ENCODE measurements at regions not wholly inside any gene's neighbourhood (a gene's known extent, or its start where the extent isn't known, plus 50 kb on each side); places are given as distances from the start of the nearest gene placed in this dataset.

- Histone ChIP-seq H3K36me3 (ENCODE audit: control insufficient read depth, insufficient read depth, low read length) (no peaks in the 10 kb centered on the region), H3K9me3 (ENCODE audit: control insufficient read depth, insufficient read depth, low read length) (no peaks in the 10 kb centered on the region), H3K4me1 (ENCODE audit: control insufficient read depth, insufficient read depth, low read length) (no peaks in the 10 kb centered on the region), H3K9ac (ENCODE audit: low read depth, low read length) (no peak overlapping the region), H3K27ac (ENCODE audit: low read depth, low read length) (no peak overlapping the region), H3K4me3 (ENCODE audit: low read depth, low read length) (no peak overlapping the region), H3K27me3 (ENCODE audit: control insufficient read depth, insufficient read depth, low read length) (no peaks in the 10 kb centered on the region)
These were observed 321.5 kb downstream of the LRFN2 start for GRCh38 chr6:40265615-40266014.

- H3K36me3 ChIP-seq (ENCODE audit: control insufficient read depth, insufficient read depth, low read length): no peaks in the 10 kb centered on the region
- H3K4me1 ChIP-seq (ENCODE audit: control insufficient read depth, insufficient read depth, low read length): no peaks in the 10 kb centered on the region
- no peaks in the 10 kb centered on the region for H3K9me3 ChIP-seq (ENCODE audit: control insufficient read depth, insufficient read depth, low read length)
- no peak overlapping the region for H3K9ac ChIP-seq (ENCODE audit: low read depth, low read length)
- H3K27me3 ChIP-seq (ENCODE audit: control insufficient read depth, insufficient read depth, low read length): no peaks in the 10 kb centered on the region
- no peak overlapping the region for H3K27ac ChIP-seq (ENCODE audit: low read depth, low read length)
- no peak overlapping the region for H3K4me3 ChIP-seq (ENCODE audit: low read depth, low read length)
These were observed 323.2 kb downstream of the LRFN2 start for GRCh38 chr6:40263970-40264369.

GRCh38 chr6:40262363-40262762, 324.8 kb downstream of the LRFN2 start:
- Histone ChIP-seq H3K36me3 (ENCODE audit: control insufficient read depth, insufficient read depth, low read length) (no peaks in the 10 kb centered on the region), H3K4me3 (ENCODE audit: low read depth, low read length) (no peak overlapping the region), H3K9ac (ENCODE audit: low read depth, low read length) (no peak overlapping the region), H3K9me3 (ENCODE audit: control insufficient read depth, insufficient read depth, low read length) (no peaks in the 10 kb centered on the region), H3K27ac (ENCODE audit: low read depth, low read length) (no peak overlapping the region), H3K27me3 (ENCODE audit: control insufficient read depth, insufficient read depth, low read length) (no peaks in the 10 kb centered on the region), H3K4me1 (ENCODE audit: control insufficient read depth, insufficient read depth, low read length) (no peaks in the 10 kb centered on the region)

GRCh38 chr6:40258531-40258930, 324.3 kb upstream of the MOCS1 start:
- no peak overlapping the region for H3K4me3 ChIP-seq (ENCODE audit: low read depth, low read length)
- no peak overlapping the region for H3K27ac ChIP-seq (ENCODE audit: low read depth, low read length)
- no peaks in the 10 kb centered on the region for H3K4me1 ChIP-seq (ENCODE audit: control insufficient read depth, insufficient read depth, low read length)
- H3K9me3 ChIP-seq (ENCODE audit: control insufficient read depth, insufficient read depth, low read length): no peaks in the 10 kb centered on the region
- no peak overlapping the region for H3K9ac ChIP-seq (ENCODE audit: low read depth, low read length)
- H3K36me3 ChIP-seq (ENCODE audit: control insufficient read depth, insufficient read depth, low read length): no peaks in the 10 kb centered on the region
- no peaks in the 10 kb centered on the region for H3K27me3 ChIP-seq (ENCODE audit: control insufficient read depth, insufficient read depth, low read length)

GRCh38 chr6:40256831-40257230, 322.6 kb upstream of the MOCS1 start:
- H3K9me3 ChIP-seq (ENCODE audit: control insufficient read depth, insufficient read depth, low read length): no peaks in the 10 kb centered on the region
- H3K9ac ChIP-seq (ENCODE audit: low read depth, low read length): no peak overlapping the region
- H3K36me3 ChIP-seq (ENCODE audit: control insufficient read depth, insufficient read depth, low read length): no peaks in the 10 kb centered on the region
- no peak overlapping the region for H3K4me3 ChIP-seq (ENCODE audit: low read depth, low read length)
- H3K4me1 ChIP-seq (ENCODE audit: control insufficient read depth, insufficient read depth, low read length): no peaks in the 10 kb centered on the region
- no peaks in the 10 kb centered on the region for H3K27me3 ChIP-seq (ENCODE audit: control insufficient read depth, insufficient read depth, low read length)
- no peak overlapping the region for H3K27ac ChIP-seq (ENCODE audit: low read depth, low read length)

- Histone ChIP-seq H3K9ac (ENCODE audit: low read depth, low read length) (no peak overlapping the region), H3K36me3 (ENCODE audit: control insufficient read depth, insufficient read depth, low read length) (no peaks in the 10 kb centered on the region), H3K4me1 (ENCODE audit: control insufficient read depth, insufficient read depth, low read length) (no peaks in the 10 kb centered on the region), H3K9me3 (ENCODE audit: control insufficient read depth, insufficient read depth, low read length) (no peaks in the 10 kb centered on the region), H3K27ac (ENCODE audit: low read depth, low read length) (no peak overlapping the region), H3K27me3 (ENCODE audit: control insufficient read depth, insufficient read depth, low read length) (no peaks in the 10 kb centered on the region), H3K4me3 (ENCODE audit: low read depth, low read length) (no peak overlapping the region)
These were observed 322.0 kb upstream of the MOCS1 start for GRCh38 chr6:40256224-40256623.

GRCh38 chr6:40253420-40253819, 319.2 kb upstream of the MOCS1 start:
- Histone ChIP-seq H3K9ac (ENCODE audit: low read depth, low read length) (no peak overlapping the region), H3K36me3 (ENCODE audit: control insufficient read depth, insufficient read depth, low read length) (no peaks in the 10 kb centered on the region), H3K4me1 (ENCODE audit: control insufficient read depth, insufficient read depth, low read length) (no peaks in the 10 kb centered on the region), H3K27ac (ENCODE audit: low read depth, low read length) (no peak overlapping the region), H3K9me3 (ENCODE audit: control insufficient read depth, insufficient read depth, low read length) (no peaks in the 10 kb centered on the region), H3K4me3 (ENCODE audit: low read depth, low read length) (no peak overlapping the region), H3K27me3 (ENCODE audit: control insufficient read depth, insufficient read depth, low read length) (no peaks in the 10 kb centered on the region)

- Histone ChIP-seq H3K9ac (ENCODE audit: low read depth, low read length) (no peak overlapping the region), H3K9me3 (ENCODE audit: control insufficient read depth, insufficient read depth, low read length) (no peaks in the 10 kb centered on the region), H3K36me3 (ENCODE audit: control insufficient read depth, insufficient read depth, low read length) (no peaks in the 10 kb centered on the region), H3K4me1 (ENCODE audit: control insufficient read depth, insufficient read depth, low read length) (no peaks in the 10 kb centered on the region), H3K27ac (ENCODE audit: low read depth, low read length) (no peak overlapping the region), H3K27me3 (ENCODE audit: control insufficient read depth, insufficient read depth, low read length) (no peaks in the 10 kb centered on the region), H3K4me3 (ENCODE audit: low read depth, low read length) (no peak overlapping the region)
These were observed 318.4 kb upstream of the MOCS1 start for GRCh38 chr6:40252531-40253258.

GRCh38 chr6:40251637-40252300, 317.5 kb upstream of the MOCS1 start:
- no peak overlapping the region for H3K27ac ChIP-seq (ENCODE audit: low read depth, low read length)
- no peaks in the 10 kb centered on the region for H3K36me3 ChIP-seq (ENCODE audit: control insufficient read depth, insufficient read depth, low read length)
- no peaks in the 10 kb centered on the region for H3K9me3 ChIP-seq (ENCODE audit: control insufficient read depth, insufficient read depth, low read length)
- no peak overlapping the region for H3K9ac ChIP-seq (ENCODE audit: low read depth, low read length)
- H3K4me3 ChIP-seq (ENCODE audit: low read depth, low read length): no peak overlapping the region
- no peaks in the 10 kb centered on the region for H3K4me1 ChIP-seq (ENCODE audit: control insufficient read depth, insufficient read depth, low read length)
- H3K27me3 ChIP-seq (ENCODE audit: control insufficient read depth, insufficient read depth, low read length): no peaks in the 10 kb centered on the region

- Histone ChIP-seq H3K9ac (ENCODE audit: low read depth, low read length) (no peak overlapping the region), H3K27ac (ENCODE audit: low read depth, low read length) (no peak overlapping the region), H3K27me3 (ENCODE audit: control insufficient read depth, insufficient read depth, low read length) (no peaks in the 10 kb centered on the region), H3K4me1 (ENCODE audit: control insufficient read depth, insufficient read depth, low read length) (no peaks in the 10 kb centered on the region), H3K4me3 (ENCODE audit: low read depth, low read length) (no peak overlapping the region), H3K36me3 (ENCODE audit: control insufficient read depth, insufficient read depth, low read length) (no peaks in the 10 kb centered on the region), H3K9me3 (ENCODE audit: control insufficient read depth, insufficient read depth, low read length) (no peaks in the 10 kb centered on the region)
These were observed 315.7 kb upstream of the MOCS1 start for GRCh38 chr6:40249935-40250334.

- Histone ChIP-seq H3K27ac (ENCODE audit: low read depth, low read length) (no peak overlapping the region), H3K9me3 (ENCODE audit: control insufficient read depth, insufficient read depth, low read length) (no peaks in the 10 kb centered on the region), H3K27me3 (ENCODE audit: control insufficient read depth, insufficient read depth, low read length) (no peaks in the 10 kb centered on the region), H3K4me1 (ENCODE audit: control insufficient read depth, insufficient read depth, low read length) (no peaks in the 10 kb centered on the region), H3K36me3 (ENCODE audit: control insufficient read depth, insufficient read depth, low read length) (no peaks in the 10 kb centered on the region), H3K4me3 (ENCODE audit: low read depth, low read length) (no peak overlapping the region), H3K9ac (ENCODE audit: low read depth, low read length) (no peak overlapping the region)
These were observed 313.4 kb upstream of the MOCS1 start for GRCh38 chr6:40247516-40248115.
